Activated gamma-delta T cell (primary cell): ENCODE measurements at regions not wholly inside any gene's neighbourhood (a gene's known extent, or its start where the extent isn't known, plus 50 kb on each side); places are given as distances from the start of the nearest gene placed in this dataset.

Source experiments
- DNase-seq: peaks from one replicate; lab custom pipeline; 2025; lab: John Stamatoyannopoulos, UW

DNA sequence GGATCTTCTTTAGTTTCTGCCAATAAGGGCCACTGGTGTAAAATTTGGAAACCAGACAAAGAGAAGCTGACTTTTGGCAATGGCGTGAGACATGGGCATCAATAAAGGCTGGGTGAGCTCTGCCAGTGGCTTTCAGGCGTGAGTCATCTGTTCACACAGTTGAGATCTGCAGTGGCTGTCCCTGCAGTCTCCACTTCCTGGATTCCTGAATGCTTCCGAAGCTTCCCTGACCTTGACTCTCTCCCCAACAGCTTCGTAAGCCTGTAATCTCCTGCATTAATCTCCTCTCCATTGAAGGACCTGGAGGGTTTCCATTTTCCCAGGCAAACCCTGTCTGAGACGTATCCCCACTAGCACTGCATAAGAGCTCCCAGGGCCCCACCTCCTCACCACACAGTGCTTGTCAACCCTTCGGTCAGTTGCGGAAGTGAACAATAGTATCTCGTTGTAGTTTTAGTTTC is 574.7 kb downstream of the TBC1D22A start:
- DNase-seq = no peak

DNA sequence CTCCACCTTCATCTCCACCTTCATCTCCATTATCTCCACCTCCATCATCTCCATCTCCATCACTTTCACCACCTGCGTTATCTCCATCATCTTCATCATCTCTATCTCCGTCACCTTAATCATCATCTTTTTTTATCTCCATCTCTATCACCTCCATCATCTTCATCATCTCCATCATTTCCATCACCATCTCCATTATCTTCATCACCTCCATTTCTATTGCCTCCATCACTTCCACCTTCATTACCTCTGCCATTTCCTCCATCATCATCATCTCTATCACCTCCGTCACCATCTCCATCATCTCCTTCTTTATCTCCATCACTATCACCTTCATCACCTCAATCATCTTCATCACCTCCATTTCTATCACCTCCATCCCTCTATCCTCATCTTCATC is 573.5 kb downstream of the TBC1D22A start:
- DNase-seq = no peak

GRCh38 chr22:47335460-47335859 is 573.0 kb downstream of the TBC1D22A start:
- no peak for DNase-seq

DNA sequence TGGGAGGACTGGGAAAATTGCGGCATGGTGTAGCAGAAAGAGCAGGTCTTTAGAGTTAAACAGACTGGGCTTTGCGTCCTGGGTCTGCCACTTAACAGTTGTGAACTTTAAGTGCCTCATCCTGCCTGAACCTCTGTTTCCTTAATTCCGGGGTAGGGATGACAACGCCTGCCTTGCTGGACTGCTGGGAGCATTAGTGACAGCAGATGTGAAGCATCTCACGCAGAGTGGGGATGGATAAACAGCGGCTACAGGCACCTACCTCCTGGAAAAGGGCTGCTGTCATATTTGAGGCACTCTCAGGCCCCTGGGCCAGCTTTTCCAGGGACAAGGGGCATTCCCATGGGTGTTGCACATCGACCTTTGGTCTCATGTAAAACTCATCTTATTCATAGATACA is 572.2 kb downstream of the TBC1D22A start:
- DNase-seq = no peak

GRCh38 chr22:47333625-47334024 is 571.2 kb downstream of the TBC1D22A start:
- DNase-seq = no peak

DNA sequence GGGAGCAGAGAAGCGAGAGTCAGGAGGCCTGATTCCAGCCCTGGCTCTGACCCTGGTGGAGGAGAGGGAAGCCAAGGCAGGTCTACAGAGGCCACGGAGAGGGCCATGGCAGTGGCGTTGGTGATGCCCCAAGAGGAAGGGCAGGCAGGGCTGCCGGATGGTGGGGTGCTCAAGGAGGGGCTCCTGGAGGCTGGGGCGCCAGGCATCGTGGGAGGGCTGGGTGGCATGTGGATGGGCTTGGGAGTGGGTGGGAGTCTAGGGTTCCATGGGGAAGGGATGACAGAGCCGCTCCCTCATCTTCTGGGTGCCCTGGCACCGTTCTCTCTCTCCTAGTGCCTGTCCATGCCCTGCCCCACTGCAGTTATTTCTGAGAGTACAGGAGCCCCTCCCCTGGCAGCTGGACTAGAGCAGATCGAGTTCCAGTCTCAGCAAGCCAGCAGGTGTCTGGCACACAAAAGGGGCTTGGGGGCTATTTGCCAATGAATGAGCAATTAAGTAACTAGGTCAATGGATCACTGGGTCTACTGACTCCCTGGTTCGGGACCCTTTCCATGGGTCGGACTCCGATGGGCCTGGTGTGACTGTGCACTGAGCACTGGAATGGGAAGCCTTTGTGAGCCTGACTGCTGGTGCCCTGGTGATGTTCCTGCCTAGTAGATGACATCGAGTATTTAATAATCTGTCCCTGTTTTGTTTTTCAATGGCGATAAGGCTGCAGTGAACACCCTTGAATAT is 570.0 kb downstream of the TBC1D22A start:
- no peak for DNase-seq

DNA sequence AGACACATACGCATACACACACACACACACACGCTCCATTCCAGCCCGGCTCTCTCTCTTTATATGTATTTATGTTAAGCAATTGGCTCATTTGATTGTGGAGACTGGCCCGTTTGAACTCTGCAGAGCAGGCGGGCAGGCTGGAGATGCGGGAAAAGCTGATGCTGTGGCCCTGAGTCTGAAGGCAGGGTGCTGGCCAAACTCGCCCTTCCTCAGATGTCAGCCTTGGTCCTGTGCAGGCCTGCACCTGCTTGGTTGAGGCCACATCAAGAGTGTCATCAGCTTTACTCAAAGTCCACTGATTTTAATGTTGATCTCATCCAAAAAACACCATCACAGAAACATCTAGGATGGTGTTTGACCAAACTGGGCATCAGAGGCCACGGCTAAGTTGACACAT is 569.3 kb downstream of the TBC1D22A start:
- no peak for DNase-seq

GRCh38 chr22:47329727-47330650 is 567.5 kb downstream of the TBC1D22A start:
- no peak for DNase-seq

GRCh38 chr22:47328550-47329243 is 566.2 kb downstream of the TBC1D22A start:
- DNase-seq = no peak

- DNase-seq = no peak
Observed at GRCh38 chr22:47327241-47327640, 564.8 kb downstream of the TBC1D22A start.

DNA sequence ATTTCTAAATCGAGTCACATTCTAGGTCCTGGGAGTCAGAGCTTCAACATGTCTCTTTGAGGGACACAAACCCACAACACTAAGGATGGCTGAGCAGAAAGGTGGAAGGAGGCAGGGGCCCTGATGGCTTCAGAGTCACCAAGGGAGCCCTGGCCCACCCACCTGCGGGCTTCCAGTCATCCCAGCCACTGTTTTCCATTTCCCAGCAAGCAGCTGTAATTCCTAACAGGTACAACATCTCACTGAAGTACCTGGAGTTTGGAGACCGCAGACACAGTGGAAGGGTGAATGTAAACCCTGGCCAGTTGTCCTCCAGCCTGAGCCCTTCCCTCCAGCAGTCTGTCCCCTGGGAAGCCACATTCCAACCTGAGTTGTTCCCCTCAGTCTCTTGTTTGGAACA is 562.8 kb downstream of the TBC1D22A start:
- no peak for DNase-seq

DNA sequence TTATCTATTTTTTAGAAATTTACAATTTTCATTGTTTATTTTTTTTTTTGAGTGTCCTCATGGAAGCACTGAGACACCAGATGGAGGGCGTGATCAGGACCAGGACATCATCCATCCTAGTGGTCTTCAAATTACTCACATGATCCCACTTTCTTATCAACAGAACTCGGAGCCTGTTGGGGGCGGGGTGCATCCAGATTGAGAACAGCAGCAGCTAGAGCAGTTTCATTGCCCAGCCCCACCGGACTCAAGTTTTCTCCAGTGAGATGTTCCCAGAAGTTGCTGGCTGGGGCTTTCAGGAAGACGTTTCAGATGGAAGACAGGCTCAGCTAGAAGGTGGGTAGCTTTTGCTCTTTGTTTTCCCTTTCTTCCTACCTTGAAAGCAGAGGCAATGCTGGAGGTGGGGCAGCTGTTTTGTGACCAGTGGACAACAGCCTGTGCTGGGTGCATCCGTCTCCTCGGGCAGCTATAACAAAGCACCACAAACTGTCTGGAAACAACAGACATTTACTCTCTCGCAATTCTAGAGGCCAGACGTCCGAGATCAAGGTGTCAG is 562.1 kb downstream of the TBC1D22A start:
- no peak for DNase-seq

DNA sequence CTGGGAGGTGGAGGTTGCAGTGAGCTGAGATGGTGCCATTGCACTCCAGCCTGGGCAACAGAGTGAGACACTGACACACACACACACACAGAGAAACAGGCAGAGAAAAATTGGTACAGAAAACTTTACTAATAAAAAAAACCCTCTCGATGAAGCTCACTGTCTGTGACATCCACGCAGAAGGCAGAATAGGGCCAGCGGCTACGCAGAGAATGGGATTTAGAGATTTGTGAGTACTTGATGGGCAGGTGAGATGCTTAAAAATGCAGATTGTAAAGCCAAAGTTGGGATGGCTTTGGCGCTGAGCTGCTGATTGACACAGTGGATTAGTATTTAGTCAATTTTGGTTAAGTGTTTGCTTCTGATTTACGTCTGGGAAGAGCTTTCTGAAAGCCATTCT is 561.1 kb downstream of the TBC1D22A start:
- DNase-seq = no peak

DNA sequence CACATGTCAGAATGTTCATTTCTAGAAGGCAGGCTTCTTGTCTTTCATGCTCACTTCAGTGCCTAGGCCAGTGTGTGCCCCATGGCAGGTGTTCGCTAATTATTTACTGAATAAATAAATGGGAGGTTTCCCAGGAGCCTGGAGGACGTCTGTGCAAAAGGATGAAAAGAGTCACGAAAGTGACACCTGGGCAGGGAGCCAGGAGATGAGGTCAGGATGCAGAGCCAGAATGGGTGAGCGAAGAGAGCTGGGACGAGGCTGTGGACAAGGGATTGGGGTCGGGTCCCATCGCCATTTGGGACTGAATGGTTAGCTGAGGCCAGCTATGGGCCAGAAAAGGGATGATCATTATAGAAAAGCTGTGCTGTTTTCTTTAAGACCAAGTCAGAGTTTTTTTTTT is 560.4 kb downstream of the TBC1D22A start:
- no peak for DNase-seq

- no peak for DNase-seq
Observed at GRCh38 chr22:47320560-47320959, 558.1 kb downstream of the TBC1D22A start.

GRCh38 chr22:47318041-47318737 is 555.7 kb downstream of the TBC1D22A start:
- DNase-seq = no peak

GRCh38 chr22:47315862-47316419 is 553.5 kb downstream of the TBC1D22A start:
- DNase-seq = no peak

DNA sequence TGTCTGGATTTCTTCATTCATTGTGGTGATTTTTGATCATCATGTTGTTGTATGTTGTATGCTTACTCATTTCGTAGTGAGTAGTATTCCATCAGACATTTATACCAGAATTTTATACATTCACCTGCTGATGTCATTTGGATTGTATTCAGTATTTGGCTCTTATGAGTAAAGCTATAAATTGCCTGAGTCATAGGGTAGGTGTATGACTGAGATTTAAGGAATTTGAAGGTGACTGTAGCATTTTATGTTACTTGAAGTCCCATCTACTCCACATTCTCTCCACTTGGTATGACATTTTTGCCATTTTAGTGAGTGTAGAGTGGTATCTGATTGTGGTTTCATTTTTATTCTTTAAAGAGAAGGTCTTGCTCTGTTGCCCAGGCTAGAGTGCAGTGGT is 548.2 kb downstream of the TBC1D22A start:
- no peak for DNase-seq

DNA sequence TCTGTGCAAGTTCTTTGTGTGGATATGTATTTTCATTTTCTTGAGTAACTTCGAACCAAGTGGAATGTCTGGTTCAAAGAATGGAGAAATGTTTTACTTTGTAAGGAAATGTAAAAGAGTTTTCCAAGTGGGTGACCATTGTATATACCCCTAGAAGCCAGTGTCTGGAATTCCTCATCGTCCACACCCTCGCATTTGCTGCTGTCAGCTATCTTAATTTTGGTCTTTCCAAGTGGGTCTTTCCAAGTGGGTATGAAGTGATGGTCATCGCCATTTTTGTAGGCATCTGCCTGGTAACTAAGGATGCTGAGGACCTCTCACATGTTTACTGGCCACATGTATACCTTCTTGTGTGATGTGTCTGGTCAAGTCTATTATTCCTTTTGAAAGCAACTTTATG is 547.5 kb downstream of the TBC1D22A start:
- DNase-seq = no peak

DNA sequence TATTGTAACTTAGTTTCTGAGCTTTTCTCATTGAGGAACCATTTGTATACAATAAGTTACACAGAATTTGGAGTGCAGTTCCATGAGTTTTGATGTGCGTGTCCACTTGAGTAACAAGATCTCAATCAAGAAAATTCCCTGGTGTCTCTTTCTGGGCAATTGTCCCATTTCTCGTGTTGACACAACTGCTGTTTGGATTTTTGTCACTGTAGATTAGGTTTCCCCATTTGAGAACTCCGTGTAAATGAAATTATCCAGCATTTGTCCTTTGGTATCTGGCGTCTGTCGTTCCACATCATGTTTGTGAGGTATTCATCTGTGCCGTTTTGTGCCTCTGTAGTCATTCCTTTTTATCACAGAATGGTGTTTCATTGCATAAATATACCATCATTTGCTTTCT is 547.0 kb downstream of the TBC1D22A start:
- no peak for DNase-seq

DNA sequence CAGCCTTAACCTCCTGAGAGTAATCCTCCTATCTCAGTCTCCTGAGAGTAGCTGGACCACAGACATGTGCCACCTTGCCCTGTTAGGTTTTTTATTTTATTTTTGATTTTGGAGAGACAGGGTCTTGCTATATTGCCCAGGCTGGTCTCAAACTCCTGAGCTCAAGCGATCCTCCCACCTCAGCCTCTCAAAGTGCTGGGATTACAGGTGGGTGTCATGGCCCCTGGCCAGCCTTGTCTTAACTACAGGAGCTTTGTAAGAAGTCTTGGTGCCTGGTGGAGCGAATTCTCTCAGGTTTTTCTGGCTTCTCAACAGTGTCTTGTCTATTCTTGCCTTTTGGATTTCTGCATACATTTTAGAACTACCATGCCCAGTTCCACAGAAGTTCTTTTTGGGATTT is 546.4 kb downstream of the TBC1D22A start:
- no peak for DNase-seq
